GM19468 (cell line): ENCODE measurements at regions not wholly inside any gene's neighbourhood (a gene's known extent, or its start where the extent isn't known, plus 50 kb on each side); places are given as distances from the start of the nearest gene placed in this dataset.
"Not testable (repeated sequence)": the region's sequence is repeated elsewhere in the genome, so short reads cannot be mapped to it uniquely, and the experiment has no call there.

Source experiments
- ATAC-seq: cut with Tn5 transposase; IDR thresholded peaks from one replicate; pipeline ENCODE4 v1.9.1; 2021; ENCODE audit warnings: mild to moderate bottlenecking, moderate library complexity, moderate number of reproducible peaks; ENCODE audit not compliant: unreplicated experiment; ENCODE audit errors: extremely low read depth

DNA sequence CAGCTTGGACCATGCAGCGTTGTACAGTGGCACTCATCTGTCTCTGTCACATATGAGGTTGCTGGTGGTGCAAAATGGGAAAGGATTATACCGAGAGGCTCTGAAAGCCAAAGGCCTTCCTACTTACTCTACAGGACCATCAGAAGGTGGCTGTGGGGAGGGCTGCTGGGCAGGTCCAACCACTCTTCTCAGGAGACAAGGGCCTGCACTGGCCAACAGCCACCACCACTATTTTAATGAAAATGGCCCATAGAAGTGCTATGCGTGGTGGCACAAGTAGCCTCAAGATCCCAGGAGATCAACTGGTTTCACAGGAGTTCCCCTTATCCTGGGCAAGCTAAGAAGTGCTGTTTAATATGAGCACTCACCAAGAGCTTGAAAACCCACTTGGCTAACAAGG, 52.3 kb downstream of the MRPL57 start:
- ATAC-seq, result no peak

DNA sequence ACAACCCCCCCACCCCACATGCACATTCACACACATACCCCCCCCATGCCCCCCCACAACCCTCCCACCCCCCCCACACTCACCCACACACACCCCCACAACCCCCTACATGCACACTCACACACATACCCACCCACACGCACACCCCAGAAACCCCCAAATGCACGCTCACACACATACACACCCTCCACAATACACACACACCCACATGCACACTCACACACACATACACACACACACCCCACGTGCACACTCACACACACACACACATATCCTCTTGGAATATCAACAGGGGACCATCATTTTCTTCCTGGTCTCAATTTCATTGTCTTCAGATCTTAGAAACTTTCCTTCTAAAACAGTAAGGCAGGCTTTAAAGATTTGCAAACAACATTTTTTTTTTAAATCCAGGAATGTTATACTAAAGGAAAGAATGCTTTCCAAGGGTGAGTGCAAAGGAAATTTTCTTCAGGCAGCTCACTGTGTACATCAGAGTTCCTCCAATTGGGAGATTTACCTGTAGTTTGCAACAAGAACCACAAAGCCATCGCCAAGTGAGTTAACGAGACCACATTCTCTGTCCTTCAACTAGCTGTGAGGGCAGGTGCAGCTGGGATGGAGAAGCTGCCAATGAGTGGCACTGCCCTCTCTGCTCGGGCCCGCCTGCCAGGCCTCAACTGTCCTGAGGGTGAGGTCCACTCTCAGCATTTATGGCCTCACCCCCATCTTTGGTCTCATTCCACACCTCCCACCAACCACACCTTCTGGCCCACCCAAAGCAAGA, 53.0 kb downstream of the MRPL57 start:
- ATAC-seq, result no peak

DNA sequence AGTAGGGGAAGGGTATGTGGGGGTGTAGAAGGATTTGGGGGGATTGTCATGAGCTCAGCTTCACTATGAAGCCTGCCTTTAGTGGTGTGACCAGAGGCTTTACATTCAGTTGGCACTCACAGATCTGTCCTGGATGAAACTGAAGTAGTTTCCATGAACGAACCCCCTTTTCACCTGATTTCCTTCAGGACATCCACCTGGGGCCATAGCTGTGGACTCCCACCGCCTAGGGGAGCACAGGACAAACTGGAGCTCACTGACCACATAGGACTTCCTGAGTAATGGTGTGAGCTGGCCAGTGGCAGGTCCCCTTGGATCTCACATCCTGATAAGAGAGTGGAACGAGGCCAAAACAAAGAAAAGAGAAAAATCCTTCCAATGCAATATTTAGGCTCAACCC, 54.1 kb downstream of the MRPL57 start:
- no peak for ATAC-seq

DNA sequence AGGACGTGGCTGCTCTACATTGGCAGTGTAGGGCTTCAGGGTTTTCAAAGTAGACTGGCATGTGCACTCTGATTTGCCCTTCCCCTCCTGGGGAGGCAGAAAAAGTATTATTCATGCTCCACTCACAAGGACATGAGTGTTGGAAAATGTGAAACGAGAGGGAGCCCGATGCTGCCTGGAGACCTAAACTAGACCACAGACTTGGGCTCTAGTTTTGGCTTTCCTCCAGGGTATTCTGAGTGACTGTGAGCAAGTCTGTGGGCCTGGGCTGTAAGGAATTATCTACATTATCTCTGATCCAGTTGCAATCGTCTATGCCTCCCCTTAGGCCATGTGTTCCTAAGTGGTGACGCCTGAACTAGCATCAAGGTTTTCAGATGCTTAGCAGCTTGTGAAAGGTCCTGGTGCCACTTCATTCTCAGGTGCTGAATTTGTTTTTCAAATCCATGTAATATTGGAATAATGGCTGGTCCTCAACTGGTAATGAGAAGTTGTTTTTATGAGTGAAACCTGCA, 55.0 kb downstream of the MRPL57 start:
- ATAC-seq, result no peak

DNA sequence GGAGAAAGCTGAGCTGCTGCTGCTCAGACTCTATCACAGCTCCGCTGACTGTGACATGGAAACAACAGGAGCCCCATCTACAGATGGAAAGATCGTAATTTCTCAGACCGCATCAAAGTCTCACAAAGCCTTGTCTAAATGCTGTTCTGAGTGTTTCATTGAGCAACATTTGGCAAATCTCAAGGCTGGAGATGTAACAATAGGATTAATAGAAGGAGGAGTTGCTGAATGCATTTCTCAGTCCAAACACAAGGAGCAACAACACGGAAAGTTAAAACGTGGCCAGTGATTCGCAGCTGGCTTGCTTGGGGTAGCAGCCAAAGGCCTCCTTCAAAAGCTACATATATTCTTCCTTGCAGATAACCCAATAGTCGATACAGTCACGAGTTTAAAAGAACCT, 55.7 kb downstream of the MRPL57 start:
- no peak for ATAC-seq

DNA sequence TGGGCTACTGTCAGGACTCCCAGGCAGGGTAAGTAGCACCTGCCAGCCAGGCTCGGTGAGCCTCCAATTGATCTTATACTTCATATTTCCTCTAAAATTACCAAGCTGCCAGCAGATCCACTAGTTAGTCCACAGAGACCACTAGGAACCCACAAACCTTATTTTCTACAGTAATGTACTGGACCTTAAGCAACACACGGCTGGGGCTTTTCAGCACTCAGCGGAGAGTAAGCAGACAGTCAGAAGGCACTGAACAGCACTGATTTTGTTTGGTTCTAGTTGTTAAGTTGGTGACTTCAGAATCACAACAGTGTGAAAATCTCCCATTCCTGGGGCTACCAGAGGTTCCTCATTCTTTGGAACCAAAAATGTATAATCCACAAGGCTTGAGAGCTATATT, 56.1 kb downstream of the MRPL57 start:
- no peak for ATAC-seq

DNA sequence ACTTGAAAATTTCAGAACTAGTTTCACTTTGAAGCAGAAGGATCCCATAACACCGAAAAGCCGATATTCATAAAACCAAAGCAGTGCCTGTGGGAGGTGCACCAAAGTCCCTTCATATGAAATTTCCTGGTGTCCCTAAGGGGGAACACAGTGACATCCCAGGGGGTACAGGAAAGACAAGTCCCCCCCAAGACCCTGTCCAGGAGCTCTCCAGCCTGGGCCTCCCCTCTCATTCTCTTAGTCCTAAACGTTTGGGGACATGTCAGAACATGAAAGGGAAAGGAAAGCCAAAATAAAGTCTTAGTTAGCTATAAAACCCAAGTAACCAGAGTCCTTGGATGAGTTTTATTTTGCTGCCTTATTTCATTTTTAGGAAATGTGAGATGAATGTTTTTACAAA, 56.6 kb downstream of the MRPL57 start:
- ATAC-seq, result no peak

DNA sequence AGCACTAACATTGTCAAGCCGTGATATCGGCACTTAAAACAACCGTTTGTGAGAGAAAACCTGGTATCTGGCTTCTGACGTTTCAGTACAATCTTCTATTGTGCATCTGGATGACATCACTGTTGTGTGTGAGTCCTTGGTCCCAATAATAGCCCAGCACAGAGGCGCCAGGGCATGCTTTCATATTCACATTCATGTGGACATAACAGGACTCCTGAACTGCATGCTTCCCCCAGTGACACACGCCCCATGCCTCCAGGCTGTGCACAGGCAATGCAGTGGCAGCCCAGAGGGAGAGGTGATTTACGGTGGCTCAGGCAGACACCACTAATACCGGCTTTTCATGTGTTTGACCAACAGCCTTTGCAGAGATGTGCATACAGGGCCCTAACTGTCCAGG, 58.1 kb downstream of the MRPL57 start:
- no peak for ATAC-seq

DNA sequence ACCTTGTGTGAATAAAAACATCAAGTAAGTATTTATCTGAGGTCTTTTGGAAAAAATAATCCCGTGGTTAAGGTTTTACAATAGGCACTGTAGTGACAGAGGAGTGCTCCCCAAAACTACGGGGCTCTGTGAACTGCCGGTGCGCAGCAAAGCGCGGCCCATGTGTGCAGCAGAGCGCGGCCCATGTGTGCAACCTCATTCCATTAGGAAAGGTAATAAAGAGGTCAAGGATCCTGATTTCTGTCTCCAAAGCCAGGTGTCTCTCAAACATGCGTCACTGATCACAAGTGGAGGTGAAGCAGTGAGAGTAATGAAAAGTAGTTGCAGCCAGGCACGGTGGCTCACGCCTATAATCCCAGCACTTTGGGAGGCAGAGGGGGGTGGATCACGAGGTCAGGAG, 58.7 kb downstream of the MRPL57 start:
- no peak for ATAC-seq

DNA sequence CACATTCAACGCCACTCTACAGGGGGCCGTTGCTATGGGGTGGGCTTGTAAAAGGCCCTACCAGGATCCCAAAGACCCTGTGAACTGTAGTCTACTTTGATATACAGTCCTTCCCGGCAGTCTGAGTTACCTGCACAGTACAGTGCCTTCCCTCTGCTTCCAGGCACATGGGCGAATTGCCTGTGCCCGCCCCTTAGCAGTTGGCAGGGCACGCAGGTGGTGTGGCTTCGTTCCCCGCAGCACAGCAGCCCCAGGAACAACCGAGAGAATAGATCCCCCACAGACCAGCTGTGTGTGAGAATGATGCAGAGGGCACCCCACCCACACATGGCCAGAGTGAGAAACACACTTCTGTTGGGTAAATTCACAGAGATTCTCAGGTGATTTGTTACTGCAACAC, 60.6 kb downstream of the MRPL57 start:
- no peak for ATAC-seq

DNA sequence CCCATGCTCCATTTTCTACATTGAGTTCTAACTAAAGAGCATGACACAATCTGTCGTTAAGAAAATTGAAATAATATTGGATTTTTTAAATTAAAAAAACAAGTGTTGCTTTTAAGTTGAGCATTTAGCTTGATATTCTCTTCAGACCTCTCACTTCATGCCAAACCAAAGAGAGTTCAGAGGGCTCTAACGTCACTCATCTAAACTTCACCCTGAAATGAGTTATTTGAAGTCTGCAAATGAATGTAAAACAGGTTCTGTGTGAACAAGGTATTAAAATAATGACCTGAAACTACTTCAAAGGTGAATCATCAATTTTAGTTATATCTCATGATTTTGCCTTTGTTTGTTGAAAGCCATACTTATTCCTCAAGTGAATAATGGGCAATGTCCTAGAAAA, 61.8 kb downstream of the MRPL57 start:
- ATAC-seq, result no peak

DNA sequence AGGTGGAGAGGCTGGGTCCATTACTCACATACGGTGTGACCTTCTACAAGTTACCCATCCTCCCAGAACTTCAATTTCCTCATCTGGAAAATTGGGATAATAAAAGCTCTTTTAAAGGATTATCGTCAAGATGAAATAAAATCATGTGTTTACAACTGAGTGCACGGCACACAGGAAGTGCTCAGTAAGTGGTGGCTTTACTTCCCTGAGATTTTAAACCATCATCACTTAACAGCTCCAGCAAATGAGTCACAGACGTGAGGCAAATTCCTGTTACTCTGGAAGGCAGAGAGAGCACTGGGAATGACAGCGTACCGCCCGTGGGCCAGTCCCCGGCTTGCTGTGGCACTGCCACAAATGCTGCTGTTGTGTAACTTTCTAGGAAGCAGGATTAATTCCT, 64.1 kb downstream of the MRPL57 start:
- no peak for ATAC-seq

DNA sequence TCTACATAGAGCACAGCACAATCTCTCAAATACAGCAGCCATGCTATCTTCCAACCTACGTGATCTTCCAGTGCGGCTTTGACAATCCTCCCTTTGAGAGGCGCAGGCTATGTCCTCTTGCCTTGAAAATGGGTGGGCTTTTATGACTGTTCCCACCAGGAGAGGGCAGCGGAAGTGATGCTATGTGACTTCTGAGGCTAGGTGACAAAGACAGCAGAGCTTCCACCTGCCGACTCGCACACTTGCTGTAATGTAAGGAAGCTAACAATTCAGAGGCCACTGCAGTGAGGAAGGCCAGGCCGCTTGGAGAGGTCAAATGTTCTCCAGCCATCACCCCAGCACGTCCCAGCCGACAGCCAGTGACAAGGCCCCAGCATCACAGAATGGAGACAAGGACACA, 65.8 kb downstream of the MRPL57 start:
- no peak for ATAC-seq

DNA sequence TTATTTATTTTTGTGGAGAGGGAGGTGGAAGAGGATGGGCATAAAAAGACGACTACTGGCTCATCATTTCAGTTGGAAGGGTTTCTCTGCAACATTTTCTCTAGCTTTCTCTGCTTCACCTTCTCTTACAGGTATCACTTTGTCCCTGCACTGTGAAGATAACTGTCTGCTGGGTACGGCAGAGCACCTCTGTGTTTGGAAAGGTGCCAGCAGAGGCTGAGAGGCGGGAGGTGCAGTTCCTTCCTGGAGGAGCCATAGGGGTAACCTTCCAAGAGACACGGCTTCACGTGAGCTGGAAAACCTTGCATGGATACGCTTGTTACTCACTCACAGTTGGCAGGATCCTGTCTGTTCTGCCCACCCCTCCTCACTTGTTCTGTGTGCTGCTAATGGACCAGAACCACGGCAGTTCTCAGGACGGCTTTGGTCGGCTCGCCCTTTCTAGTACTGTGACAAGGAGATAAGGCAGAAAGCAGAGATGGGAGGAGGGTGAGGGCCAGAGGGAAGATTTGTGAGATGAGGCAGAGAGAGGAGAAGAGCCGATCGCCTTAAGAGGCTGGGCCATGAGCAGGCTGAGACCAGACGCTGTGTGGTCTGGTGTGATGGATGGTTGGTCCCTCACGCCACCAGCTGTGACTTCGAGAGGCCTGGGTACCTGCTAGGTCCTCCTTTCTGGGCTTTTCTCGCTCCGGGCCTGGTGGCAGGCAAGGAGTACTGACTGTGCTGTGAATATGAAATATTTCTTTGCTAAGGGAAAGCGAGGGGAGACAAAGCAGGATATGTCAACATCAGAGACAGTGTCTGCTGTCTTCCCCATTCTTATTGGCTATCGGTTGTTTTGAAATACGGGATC, 66.8 kb downstream of the MRPL57 start:
- ATAC-seq, result no peak

DNA sequence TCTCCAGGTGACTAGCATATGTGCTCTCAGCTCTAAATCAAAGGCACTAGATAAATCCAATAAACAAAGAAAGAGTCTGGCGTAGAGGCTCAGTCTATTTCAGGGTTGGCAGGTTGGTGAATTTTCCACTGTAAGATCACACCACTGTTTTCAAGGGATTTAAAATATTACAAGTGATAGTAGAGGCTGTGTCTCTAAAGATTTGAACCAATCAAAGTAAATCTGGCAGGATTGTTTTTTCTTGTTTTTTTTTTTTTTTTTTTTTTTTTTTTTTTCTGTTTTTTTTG, 67.4 kb downstream of the MRPL57 start:
- not testable (repeated sequence) for ATAC-seq

DNA sequence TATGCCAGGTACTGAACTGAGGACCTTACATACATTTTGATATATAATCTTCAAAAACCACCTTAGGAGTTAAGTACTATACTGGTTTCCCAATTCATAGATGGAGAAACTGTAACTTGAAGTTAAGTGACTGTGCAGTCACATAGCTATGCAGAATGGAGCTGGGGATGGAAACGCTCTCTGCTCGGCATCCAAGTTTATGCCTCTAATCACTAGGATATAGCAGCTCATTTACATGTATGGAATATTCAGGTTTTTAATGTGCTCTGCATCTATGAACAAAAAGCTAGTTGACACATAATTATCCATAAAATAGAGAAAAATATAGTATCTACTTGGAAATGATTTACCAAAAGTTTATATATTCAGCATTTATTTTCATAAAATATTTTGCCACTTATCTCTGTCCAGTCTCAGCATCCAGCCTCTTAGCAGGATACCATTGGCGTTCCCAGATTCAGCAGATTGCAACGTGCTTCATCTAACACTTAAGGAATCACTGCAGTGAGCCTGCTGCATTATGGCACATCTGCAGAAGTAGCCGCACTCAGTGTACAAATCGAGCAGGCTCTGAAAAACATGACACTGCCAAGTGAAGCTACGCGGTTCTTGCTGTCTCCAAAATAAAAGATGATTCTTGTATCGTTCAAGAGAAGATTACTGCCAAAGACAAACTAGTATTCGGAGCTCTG, 70.4 kb downstream of the MRPL57 start:
- no peak for ATAC-seq

DNA sequence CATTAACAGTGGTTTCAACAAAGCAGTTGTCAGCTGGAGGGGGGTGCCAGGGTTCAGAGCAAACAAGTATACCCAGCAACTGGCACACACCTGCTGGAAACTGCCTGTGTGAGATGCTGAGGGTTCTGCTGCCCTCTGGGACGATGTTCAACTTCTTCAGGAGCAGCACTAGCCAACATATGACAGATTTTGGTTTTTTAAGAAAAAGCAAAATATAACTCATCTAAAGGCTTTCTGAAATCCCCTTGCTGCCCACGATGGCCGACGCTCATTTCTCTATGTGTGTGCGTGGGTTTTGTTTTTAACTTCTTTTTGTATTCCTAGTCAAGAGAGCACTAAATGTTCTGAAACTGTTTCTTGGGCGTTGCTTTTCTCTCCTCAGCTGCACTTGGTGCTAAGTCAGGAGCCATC, 79.9 kb downstream of the MRPL57 start:
- ATAC-seq, result no peak

DNA sequence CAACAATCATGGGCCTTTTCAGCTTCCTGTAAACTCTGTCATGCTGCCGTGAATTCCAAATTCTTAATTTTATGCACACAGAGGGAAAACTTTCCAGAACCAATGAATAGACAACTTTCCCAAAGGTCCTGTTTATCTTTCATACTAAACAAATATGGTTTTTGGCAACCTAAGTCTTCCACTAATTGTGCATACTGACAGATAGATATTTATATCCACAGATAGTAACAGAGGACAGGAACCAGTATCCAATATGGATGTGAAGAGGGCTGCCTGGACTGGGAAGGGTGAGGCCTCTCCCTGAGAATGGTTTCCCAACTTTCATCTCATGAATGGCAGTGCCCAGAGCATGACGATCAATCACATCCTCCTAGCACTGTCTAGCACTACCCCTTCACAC, 80.4 kb downstream of the MRPL57 start:
- no peak for ATAC-seq

DNA sequence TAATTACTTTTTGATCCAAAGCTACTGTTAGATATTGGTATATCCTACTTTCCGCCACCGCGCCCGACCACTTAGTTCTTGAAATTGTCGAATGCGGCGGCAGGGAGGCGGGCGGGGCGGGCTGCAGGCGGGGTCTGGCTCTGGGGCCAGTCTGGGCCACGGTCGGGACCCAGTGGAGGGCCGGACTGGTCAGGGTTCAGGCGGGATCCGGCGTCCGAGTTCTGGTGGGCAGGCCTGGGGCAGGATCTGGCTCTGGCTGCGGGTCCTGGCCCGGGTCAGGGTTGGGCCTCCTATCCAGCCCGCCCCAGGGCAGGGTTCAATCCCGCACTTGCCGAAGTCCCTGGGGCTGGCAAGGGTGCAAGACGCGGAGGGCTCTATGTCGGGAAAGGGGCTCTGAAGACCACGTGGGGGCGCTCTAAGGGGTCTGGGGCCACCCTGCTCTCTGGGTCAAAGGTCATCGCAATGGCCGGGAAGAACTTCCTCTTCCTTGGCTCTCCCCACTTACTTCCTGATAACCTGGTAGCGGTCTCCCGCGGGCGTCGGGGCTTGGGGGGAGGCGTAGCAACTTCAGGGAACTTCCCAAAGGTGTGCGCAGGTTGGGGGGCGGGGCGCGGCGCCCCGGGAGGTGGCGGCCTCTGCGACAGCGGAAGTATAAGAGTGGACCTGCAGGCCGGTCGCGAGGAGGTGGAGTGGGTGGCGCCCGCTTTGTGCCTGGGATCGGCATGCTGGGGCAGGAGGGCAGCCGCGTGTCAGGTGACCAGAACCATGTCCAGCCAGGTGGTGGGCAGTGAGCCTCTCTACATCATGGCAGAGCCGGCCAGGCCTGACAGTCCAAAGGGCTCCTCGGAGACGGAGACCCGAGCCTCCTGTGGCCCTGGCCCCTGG, 83.4 kb downstream of the MRPL57 start:
- ATAC-seq, result no peak
